ENCODE measurements at regions not wholly inside any gene's neighbourhood (a gene's known extent, or its start where the extent isn't known, plus 50 kb on each side); places are given as distances from the start of the nearest gene placed in this dataset.

DNA sequence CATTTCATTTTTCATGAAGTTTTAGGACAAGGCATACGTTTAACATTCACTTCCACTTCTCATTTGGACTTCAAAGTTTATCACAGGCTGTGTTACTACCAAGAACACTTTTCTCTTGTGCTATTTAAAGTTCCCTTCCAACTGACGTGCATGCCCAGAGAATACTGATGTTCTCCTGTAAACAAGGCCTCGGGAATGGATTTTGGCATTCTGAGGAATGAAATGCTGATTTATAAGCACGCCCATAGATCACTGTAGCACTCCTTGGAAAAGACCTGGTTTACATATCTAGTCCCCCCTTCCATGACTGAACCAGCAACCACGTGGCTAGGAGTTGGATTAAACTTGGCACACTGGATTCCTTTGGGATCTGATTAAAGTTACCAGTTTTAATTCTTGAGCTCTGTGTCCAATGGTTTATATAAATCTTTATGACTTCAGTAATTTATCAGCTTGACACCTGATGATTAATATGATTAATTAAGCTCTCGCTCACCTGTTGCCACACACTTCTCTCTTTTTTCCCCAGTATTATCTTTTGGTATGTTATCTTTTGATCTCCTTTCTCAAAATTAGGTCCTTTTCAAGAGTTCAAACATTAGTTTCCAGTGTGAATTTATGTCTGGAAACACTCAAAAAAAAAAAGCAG is 122.4 kb upstream of the HAND2 start (continued):
- TF ChIP-seq, protein P1, sequence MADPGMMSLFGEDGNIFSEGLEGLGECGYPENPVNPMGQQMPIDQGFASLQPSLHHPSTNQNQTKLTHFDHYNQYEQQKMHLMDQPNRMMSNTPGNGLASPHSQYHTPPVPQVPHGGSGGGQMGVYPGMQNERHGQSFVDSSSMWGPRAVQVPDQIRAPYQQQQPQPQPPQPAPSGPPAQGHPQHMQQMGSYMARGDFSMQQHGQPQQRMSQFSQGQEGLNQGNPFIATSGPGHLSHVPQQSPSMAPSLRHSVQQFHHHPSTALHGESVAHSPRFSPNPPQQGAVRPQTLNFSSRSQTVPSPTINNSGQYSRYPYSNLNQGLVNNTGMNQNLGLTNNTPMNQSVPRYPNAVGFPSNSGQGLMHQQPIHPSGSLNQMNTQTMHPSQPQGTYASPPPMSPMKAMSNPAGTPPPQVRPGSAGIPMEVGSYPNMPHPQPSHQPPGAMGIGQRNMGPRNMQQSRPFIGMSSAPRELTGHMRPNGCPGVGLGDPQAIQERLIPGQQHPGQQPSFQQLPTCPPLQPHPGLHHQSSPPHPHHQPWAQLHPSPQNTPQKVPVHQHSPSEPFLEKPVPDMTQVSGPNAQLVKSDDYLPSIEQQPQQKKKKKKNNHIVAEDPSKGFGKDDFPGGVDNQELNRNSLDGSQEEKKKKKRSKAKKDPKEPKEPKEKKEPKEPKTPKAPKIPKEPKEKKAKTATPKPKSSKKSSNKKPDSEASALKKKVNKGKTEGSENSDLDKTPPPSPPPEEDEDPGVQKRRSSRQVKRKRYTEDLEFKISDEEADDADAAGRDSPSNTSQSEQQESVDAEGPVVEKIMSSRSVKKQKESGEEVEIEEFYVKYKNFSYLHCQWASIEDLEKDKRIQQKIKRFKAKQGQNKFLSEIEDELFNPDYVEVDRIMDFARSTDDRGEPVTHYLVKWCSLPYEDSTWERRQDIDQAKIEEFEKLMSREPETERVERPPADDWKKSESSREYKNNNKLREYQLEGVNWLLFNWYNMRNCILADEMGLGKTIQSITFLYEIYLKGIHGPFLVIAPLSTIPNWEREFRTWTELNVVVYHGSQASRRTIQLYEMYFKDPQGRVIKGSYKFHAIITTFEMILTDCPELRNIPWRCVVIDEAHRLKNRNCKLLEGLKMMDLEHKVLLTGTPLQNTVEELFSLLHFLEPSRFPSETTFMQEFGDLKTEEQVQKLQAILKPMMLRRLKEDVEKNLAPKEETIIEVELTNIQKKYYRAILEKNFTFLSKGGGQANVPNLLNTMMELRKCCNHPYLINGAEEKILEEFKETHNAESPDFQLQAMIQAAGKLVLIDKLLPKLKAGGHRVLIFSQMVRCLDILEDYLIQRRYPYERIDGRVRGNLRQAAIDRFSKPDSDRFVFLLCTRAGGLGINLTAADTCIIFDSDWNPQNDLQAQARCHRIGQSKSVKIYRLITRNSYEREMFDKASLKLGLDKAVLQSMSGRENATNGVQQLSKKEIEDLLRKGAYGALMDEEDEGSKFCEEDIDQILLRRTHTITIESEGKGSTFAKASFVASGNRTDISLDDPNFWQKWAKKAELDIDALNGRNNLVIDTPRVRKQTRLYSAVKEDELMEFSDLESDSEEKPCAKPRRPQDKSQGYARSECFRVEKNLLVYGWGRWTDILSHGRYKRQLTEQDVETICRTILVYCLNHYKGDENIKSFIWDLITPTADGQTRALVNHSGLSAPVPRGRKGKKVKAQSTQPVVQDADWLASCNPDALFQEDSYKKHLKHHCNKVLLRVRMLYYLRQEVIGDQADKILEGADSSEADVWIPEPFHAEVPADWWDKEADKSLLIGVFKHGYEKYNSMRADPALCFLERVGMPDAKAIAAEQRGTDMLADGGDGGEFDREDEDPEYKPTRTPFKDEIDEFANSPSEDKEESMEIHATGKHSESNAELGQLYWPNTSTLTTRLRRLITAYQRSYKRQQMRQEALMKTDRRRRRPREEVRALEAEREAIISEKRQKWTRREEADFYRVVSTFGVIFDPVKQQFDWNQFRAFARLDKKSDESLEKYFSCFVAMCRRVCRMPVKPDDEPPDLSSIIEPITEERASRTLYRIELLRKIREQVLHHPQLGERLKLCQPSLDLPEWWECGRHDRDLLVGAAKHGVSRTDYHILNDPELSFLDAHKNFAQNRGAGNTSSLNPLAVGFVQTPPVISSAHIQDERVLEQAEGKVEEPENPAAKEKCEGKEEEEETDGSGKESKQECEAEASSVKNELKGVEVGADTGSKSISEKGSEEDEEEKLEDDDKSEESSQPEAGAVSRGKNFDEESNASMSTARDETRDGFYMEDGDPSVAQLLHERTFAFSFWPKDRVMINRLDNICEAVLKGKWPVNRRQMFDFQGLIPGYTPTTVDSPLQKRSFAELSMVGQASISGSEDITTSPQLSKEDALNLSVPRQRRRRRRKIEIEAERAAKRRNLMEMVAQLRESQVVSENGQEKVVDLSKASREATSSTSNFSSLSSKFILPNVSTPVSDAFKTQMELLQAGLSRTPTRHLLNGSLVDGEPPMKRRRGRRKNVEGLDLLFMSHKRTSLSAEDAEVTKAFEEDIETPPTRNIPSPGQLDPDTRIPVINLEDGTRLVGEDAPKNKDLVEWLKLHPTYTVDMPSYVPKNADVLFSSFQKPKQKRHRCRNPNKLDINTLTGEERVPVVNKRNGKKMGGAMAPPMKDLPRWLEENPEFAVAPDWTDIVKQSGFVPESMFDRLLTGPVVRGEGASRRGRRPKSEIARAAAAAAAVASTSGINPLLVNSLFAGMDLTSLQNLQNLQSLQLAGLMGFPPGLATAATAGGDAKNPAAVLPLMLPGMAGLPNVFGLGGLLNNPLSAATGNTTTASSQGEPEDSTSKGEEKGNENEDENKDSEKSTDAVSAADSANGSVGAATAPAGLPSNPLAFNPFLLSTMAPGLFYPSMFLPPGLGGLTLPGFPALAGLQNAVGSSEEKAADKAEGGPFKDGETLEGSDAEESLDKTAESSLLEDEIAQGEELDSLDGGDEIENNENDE (IDR thresholded peaks at IDR 0.05; ENCODE audit: insufficient replicate concordance, low read length), result no peak
- TF ChIP-seq SRF (IDR thresholded peaks at IDR 0.05; ENCODE audit: low read depth, low read length) (no peak), KDM1A (IDR thresholded peaks at IDR 0.05; ENCODE audit: borderline replicate concordance, low read length) (no peak), EGR1 (IDR thresholded peaks at IDR 0.05; ENCODE audit: borderline replicate concordance, low read depth, low read length) (no peak), SP2 (IDR thresholded peaks at IDR 0.05; ENCODE audit: low read length) (no peak), EP300 (IDR thresholded peaks at IDR 0.05; ENCODE audit: borderline replicate concordance in 1 of 2, low read depth in 2 of 2, low read length in 2 of 2) (no peak), TAF7 (optimal IDR thresholded peaks at IDR 0.05; ENCODE audit: borderline replicate concordance, low read depth, low read length) (no peak), KDM5A (IDR thresholded peaks at IDR 0.05; ENCODE audit: low read length) (no peak)
